GM23338 (cell line): ENCODE measurements at regions not wholly inside any gene's neighbourhood (a gene's known extent, or its start where the extent isn't known, plus 50 kb on each side); places are given as distances from the start of the nearest gene placed in this dataset.

Experiments
- CREB1 ChIP-seq: fragments of 250-450 bp; sonication (Bioruptor Pico); IDR thresholded peaks from 2 replicates; pipeline ENCODE4 v1.5.0; 2020; ENCODE audit warnings: low read depth, mild to moderate bottlenecking, moderate library complexity
- CTCF ChIP-seq, 2 experiments: fragments of 200-600 bp in 1 of 2; sonication (generic) in 1 of 2; conservative IDR thresholded peaks; 2 replicates each; pipeline versions ENCODE4 v1.5.1 to v1.6.1; 2016 to 2017; ENCODE audit warnings: antibody characterized with exemption in 2 of 2, low read depth in 2 of 2, mild to moderate bottlenecking in 2 of 2, moderate library complexity in 1 of 2
- ETS1 ChIP-seq: IDR thresholded peaks from 2 replicates; pipeline ENCODE4 v1.6.1; 2016; ENCODE audit warnings: antibody characterized with exemption
- EZH2 ChIP-seq: fragments of 200-600 bp; sonication (generic); IDR thresholded peaks from one replicate; pipeline ENCODE4 v1.8.0; 2017; ENCODE audit warnings: antibody characterized with exemption, mild to moderate bottlenecking, low read depth; ENCODE audit not compliant: unreplicated experiment
- EZH2phosphoT487 ChIP-seq: fragments of 200-600 bp; sonication (generic); IDR thresholded peaks from one replicate; pipeline ENCODE4 v1.8.1; 2018; ENCODE audit warnings: antibody characterized with exemption; ENCODE audit not compliant: unreplicated experiment
- POLR2AphosphoS5 ChIP-seq: IDR thresholded peaks from 2 replicates; pipeline ENCODE4 v1.6.1; 2016; ENCODE audit warnings: antibody characterized with exemption, low read depth
- REST ChIP-seq: IDR thresholded peaks from one replicate; pipeline ENCODE4 v1.6.1; 2018; ENCODE audit warnings: antibody characterized with exemption; ENCODE audit not compliant: unreplicated experiment
- STAT1 ChIP-seq: IDR thresholded peaks from one replicate; pipeline ENCODE4 v1.6.1; 2016; ENCODE audit warnings: antibody characterized with exemption; ENCODE audit not compliant: unreplicated experiment
- ZNF114 ChIP-seq: fragments of 250-450 bp; sonication (Bioruptor Pico); IDR thresholded peaks from 2 replicates; pipeline ENCODE4 v1.5.0; 2020; ENCODE audit warnings: mild to moderate bottlenecking, moderate library complexity
- ZNF331 ChIP-seq: fragments of 250-450 bp; sonication (Bioruptor Pico); IDR thresholded peaks from 2 replicates; pipeline ENCODE4 v1.5.0; 2020; ENCODE audit warnings: low read depth, mild to moderate bottlenecking, moderate library complexity
- ZNF462 ChIP-seq: fragments of 250-450 bp; sonication (Bioruptor Pico); IDR thresholded peaks from 2 replicates; pipeline ENCODE4 v1.5.0; 2020; ENCODE audit warnings: mild to moderate bottlenecking, moderate library complexity

- no peak for TF ChIP-seq CTCF (conservative IDR thresholded peaks at IDR 0.05; ENCODE audit: low read depth in 2 of 2)
- TF ChIP-seq EZH2phosphoT487: no peak
- TF ChIP-seq EZH2: no peak
- TF ChIP-seq POLR2AphosphoS5: no peak
- TF ChIP-seq ZNF331 (CRISPR knock-in tag): no peak
- peak; percentile 42 for TF ChIP-seq REST
- TF ChIP-seq ETS1: no peak
- TF ChIP-seq CREB1 (CRISPR knock-in tag): no peak
- TF ChIP-seq STAT1: no peak
- no peak for TF ChIP-seq ZNF462 (CRISPR knock-in tag)
- TF ChIP-seq ZNF114 (CRISPR knock-in tag): no peak
Measured at GRCh38 chr20:60899320-60899719, 352.7 kb upstream of the CDH4 start.
